Spinal cord (tissue), 9 donors: ENCODE measurements at regions not wholly inside any gene's neighbourhood (a gene's known extent, or its start where the extent isn't known, plus 50 kb on each side); places are given as distances from the start of the nearest gene placed in this dataset.

Source experiments
- DNase-seq, 6 donors: peaks; one replicate each; pipeline versions ENCODE4 v3.0.0 to v3.0.0-alpha.2; 2013 to 2015; ENCODE audit warnings: low spot score in 6 of 6, low read depth in 4 of 6
- H3K27ac ChIP-seq: one replicate; pipeline ENCODE4 v1.5.1; 2013; ENCODE audit warnings: low read depth, low read length, control low read depth
- H3K27me3 ChIP-seq: one replicate; pipeline ENCODE4 v1.6.1; 2013; ENCODE audit warnings: low read length; ENCODE audit not compliant: control insufficient read depth, insufficient read depth
- H3K36me3 ChIP-seq: one replicate; pipeline ENCODE4 v1.6.1; 2013; ENCODE audit warnings: low read length; ENCODE audit not compliant: control insufficient read depth, insufficient read depth
- H3K4me1 ChIP-seq: one replicate; pipeline ENCODE4 v1.6.1; 2013; ENCODE audit warnings: low read length; ENCODE audit not compliant: control insufficient read depth, insufficient read depth
- H3K4me3 ChIP-seq: one replicate; pipeline ENCODE4 v1.5.1; 2013; ENCODE audit warnings: low read depth, low read length, control low read depth
- H3K9me3 ChIP-seq: one replicate; pipeline ENCODE4 v1.6.1; 2013; ENCODE audit warnings: low read length; ENCODE audit not compliant: control insufficient read depth, insufficient read depth
- WGBS: methylation state at CpG from one replicate; pipeline ENCODE4 v1.1.5; 2013; ENCODE audit warnings: missing lambda C conversion rate; ENCODE audit not compliant: insufficient coverage; 5-methylcytosine and 5-hydroxymethylcytosine counted together
- donor health status: healthy.

DNA sequence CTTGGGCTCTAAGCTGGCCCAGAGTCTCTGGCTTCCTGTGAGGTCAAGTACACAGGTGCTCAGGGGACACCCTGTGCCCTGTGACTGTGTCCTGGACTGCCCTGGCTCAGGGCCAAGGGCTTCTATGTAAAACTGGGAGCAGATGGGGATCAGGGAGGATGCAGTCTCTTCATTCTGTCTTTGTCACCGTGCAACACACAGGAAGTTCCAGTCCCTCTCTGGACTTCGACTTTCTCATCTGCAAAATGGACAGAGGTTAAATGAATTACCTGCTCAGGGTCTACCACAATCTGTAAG is 61.9 kb upstream of the TLE3 start:
- Histone ChIP-seq H3K9me3 (peaks cover 4% of the 10 kb centered on the region), H3K36me3 (no peaks in the 10 kb centered on the region), H3K4me3 (no peak overlapping the region), H3K27me3 (peaks cover 4% of the 10 kb centered on the region), H3K27ac (no peak overlapping the region), H3K4me1 (peaks cover 46% of the 10 kb centered on the region)
- WGBS: no CpG with 5 or more reads among the region's 2 CpGs
- no peak for DNase-seq

DNA sequence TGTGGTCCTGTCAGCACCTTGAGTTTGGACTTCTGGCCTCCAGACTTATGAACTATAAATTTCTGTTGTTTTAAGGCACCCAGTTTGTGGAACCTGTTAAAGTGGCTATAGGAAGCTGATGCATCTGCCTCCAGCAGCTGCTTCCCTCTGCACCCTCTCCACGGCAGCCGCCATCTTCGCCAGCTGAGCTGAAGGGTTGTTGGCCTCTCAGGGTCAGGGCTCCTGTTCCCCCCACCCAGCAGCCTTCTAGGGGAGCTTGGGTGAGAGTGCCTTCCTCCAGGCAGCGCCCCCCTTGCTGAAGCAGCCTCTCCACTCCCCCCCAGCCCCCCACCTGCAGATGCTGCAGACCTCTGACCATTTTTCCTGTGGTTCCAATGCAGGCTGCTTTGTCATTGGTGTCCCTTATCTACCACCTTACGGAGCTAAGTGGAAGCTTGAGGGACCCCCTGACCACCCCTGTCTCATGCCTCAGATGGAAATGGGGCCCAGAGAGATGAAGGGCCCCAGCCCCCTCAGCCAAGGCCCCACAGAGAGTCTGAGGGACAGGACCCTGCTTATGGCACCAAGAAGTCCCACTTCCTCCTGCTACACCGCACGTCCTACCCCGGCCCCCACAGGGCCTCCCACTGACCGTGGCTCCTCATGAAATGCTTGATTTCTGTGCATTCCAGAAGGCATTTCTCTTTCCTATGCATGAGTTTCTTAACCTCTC is 61.4 kb upstream of the TLE3 start:
- no peaks in the 10 kb centered on the region for H3K36me3 ChIP-seq
- H3K27ac ChIP-seq: no peak overlapping the region
- H3K9me3 ChIP-seq: peaks cover 2% of the 10 kb centered on the region
- 97% methylated on average over 9 of the region's 9 CpGs for WGBS
- peaks cover 48% of the 10 kb centered on the region for H3K4me1 ChIP-seq
- no peak for DNase-seq
- peaks cover 4% of the 10 kb centered on the region for H3K27me3 ChIP-seq
- H3K4me3 ChIP-seq: no peak overlapping the region

DNA sequence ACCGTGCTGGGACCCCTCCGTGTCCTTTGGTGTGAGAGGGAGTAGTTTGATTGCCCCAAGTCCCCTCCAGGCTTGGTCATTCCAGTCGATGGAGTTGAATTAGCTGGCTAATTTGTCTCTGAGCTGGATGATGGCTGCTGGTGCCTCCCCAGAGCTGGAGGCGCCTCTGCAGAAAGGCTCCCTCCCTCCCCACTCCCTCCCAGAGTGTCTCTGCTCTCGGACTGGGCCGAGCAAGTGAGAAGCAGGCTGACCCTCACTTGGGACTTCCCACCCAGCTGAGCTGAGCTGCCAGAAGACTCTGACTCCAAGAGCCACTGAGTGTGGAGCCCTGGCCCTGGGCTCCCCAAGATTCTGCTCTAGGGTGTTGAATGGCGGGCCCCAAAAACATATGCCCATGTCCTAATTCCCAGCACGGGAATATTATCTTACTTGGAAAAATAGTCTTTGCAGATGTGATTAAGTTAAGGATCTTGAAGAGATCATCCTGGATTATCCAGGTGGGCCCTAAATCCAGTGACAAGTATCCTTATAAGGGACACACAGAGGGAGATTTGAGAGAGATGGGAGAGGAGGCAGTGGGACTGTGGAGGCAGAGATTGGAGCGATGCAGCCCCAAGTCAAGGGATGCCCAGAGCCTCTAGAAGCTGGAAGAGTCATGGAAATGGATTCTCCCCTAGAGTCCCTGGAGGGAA is 60.7 kb upstream of the TLE3 start:
- no peaks in the 10 kb centered on the region for H3K9me3 ChIP-seq
- peaks cover 4% of the 10 kb centered on the region for H3K27me3 ChIP-seq
- H3K4me1 ChIP-seq: peaks cover 54% of the 10 kb centered on the region
- no peak overlapping the region for H3K4me3 ChIP-seq
- WGBS: 83% methylated on average over 7 of the region's 9 CpGs
- H3K27ac ChIP-seq: no peak overlapping the region
- DNase-seq: no peak
- H3K36me3 ChIP-seq: no peaks in the 10 kb centered on the region

DNA sequence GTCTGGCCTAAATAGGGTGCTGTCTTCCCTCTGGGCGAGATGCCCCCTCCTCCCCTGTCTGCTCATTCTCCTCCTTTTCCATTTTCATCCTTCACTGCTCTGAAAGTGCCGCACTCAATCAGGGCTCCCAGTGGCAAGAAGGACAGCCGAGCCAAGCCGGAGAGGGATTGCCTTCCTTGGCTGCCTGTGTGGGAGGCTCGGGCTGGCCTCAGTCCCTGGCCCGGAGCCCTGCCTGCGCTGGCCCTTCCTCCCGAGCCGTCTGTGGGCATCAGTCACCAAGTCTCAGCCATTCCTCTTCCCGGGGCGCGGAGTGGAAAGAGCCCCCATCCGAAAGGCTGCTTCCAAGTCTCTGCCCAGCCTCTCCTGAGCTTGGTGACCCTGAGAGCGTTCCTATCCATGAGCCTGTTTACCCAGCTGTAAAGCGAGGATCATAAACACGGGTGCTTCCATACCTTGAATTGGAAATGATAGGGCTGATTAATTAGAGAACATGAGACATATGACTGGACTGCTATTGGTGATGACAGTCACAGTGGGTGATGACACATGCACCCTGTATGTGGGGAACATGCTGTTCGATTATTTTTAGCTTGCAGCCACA is 59.1 kb upstream of the TLE3 start:
- H3K4me3 ChIP-seq: no peak overlapping the region
- peaks cover 4% of the 10 kb centered on the region for H3K27me3 ChIP-seq
- DNase-seq: peak in 4 of 6 donors; percentile 59 to 90 (median 77)
- H3K27ac ChIP-seq: no peak overlapping the region
- H3K36me3 ChIP-seq: no peaks in the 10 kb centered on the region
- no peaks in the 10 kb centered on the region for H3K9me3 ChIP-seq
- peaks cover 55% of the 10 kb centered on the region for H3K4me1 ChIP-seq
- WGBS: 25% methylated on average over 16 of the region's 17 CpGs

DNA sequence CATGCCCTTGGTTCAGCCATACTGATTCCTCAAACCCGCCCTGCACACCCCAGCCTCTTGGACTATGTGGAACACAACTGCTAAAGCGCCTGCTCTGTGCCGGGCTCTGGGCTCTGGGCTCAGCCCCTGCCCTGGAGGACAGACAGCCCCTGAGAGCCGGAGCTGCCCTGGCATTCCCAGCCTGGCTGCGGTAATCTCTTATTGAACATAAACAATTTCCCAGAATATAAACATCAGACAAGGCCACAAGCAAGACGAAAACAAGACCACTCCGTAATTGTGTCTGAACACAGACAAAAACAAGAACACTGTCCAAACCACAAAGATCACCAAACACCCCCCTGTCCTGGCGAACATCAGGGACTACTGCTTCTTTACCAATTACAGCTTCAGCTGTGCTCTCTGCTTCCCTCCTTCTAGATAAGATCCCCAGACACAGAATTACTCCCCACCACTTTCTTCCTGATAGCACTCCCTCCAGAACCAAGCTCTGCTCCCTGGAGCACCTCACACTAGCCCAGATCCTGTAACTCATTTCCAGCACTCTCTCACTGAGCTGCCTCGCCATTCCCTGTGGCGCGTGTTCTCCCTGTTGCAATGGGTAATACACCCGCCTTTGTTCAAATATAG is 57.1 kb upstream of the TLE3 start:
- WGBS: 76% methylated on average over 12 of the region's 12 CpGs
- Histone ChIP-seq H3K4me3 (no peak overlapping the region), H3K27ac (no peak overlapping the region), H3K9me3 (no peaks in the 10 kb centered on the region), H3K27me3 (peaks cover 4% of the 10 kb centered on the region), H3K36me3 (no peaks in the 10 kb centered on the region), H3K4me1 (peaks cover 51% of the 10 kb centered on the region)
- peak in 1 of 6 donors; percentile 31 for DNase-seq

DNA sequence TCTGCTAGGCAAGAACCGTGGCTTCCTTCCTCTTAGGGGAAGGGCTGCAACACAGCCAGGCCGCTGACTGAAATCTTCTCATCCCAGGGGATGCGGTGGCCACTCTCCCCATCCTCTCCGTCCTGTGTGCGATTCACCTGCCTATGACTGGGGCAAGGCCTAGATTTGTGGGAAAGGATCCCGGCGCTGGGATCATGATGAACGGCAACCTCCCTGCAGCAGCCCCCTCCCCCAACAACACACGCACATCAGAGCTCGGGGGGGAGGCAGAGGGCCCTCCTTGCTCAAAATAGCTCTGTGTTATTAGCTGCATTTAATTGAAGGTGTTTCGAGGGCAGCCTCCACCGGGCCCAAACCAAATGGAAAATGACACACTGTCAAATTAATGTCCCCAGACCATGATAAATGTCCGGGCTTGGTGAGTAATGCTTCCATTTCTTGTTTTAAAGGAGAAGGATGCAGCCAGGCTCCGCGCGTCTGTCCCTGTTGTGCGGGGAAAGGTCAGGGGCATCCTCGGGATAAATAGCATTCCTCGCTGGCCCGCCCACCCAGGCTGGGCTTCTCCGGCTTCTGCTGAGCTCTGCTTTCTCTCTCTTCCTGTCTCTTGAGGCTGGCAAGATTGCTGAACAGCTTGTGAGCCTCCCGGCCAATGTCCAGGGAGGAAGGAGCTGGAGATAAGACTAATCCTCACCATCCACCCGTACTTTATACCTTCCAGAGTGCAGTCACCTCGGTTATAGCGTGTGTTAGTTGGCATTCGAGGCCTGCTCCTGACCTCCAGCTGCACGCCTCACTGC is 56.4 kb upstream of the TLE3 start:
- no peak overlapping the region for H3K27ac ChIP-seq
- H3K9me3 ChIP-seq: no peaks in the 10 kb centered on the region
- peak in 2 of 6 donors; percentile 44 to 60 for DNase-seq
- peaks cover 48% of the 10 kb centered on the region for H3K4me1 ChIP-seq
- peaks cover 2% of the 10 kb centered on the region for H3K27me3 ChIP-seq
- 53% methylated on average over 13 of the region's 27 CpGs for WGBS
- no peaks in the 10 kb centered on the region for H3K36me3 ChIP-seq
- H3K4me3 ChIP-seq: no peak overlapping the region

DNA sequence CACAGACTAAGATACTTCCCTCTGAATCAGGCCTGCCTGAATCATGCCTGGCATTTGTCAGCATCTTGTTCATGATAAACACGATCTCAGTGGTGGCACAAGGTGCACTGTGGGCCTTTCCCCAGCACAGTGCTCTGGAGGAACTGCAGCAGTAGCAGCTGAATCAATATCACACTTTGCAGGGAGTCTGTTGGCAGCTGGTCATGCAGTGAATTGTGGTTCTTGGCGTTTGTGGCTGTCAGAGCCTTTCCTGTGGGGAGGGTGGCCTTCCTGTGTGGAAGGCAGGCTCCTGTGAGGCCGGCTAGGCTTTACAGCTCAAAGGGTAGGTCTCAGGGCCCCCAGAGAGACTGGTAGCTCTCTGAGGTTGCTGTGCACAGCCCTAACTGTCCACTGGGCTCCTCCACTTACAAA is 54.4 kb upstream of the TLE3 start:
- Histone ChIP-seq H3K27me3 (peaks cover 2% of the 10 kb centered on the region), H3K36me3 (no peaks in the 10 kb centered on the region), H3K27ac (no peak overlapping the region), H3K4me1 (peaks cover 51% of the 10 kb centered on the region), H3K9me3 (no peaks in the 10 kb centered on the region), H3K4me3 (no peak overlapping the region)
- 17% methylated on average over 2 of the region's 3 CpGs for WGBS
- DNase-seq: peak in 2 of 6 donors; percentile 63 to 73

DNA sequence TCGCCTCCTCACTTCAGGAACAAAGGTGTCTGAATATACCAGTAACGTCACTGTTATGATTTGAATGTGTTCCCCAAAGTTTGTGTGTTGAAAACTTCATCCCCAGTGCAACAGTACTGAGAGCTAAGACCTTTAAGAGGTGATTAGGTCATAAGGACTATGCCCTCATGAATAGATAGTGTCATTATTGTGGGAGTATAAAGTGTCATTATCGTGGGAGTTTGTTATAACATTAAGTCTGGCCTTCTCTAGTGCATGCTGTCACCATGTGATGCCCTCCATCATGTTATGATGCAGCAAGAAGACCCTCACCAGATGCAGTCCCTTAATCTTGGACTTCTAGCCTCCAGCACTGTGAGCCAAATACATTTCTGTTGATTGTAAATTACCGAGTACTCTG is 53.7 kb upstream of the TLE3 start:
- Histone ChIP-seq H3K4me1 (peaks cover 46% of the 10 kb centered on the region), H3K36me3 (no peaks in the 10 kb centered on the region), H3K27ac (no peak overlapping the region), H3K4me3 (no peak overlapping the region), H3K9me3 (no peaks in the 10 kb centered on the region), H3K27me3 (peaks cover 2% of the 10 kb centered on the region)
- WGBS: 97% methylated on average over 2 of the region's 4 CpGs
- DNase-seq: no peak

DNA sequence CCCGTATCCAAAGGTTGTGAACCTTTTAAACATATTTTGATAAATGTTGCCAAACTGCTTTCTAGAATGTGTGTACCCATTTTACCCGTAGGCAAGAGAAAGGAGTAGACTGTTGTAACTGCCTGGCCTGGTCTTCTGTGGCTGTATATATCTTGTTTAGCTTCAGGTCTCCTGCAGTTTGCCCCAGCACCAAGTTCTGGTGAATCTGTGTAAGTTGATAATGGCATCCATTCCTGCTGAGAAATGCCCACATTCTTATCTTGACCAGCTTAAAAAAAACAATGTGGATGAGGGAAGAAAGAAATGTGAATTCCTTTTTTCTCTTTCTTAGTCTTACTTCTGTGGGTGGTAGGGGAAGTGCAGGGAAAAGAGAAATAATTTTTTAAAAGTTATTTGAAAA is 53.3 kb upstream of the TLE3 start:
- H3K4me1 ChIP-seq: peaks cover 41% of the 10 kb centered on the region
- 100% methylated on average over 1 of the region's 2 CpGs for WGBS

More for the DNA sequence above, 53.3 kb upstream of the TLE3 start:
- Histone ChIP-seq H3K27me3 (peaks cover 2% of the 10 kb centered on the region), H3K4me3 (no peak overlapping the region), H3K9me3 (no peaks in the 10 kb centered on the region), H3K27ac (no peak overlapping the region), H3K36me3 (no peaks in the 10 kb centered on the region)
- DNase-seq: no peak
